ENCODE measurements at regions not wholly inside any gene's neighbourhood (a gene's known extent, or its start where the extent isn't known, plus 50 kb on each side); places are given as distances from the start of the nearest gene placed in this dataset.

- DNase-seq: no peak
These were observed 691.8 kb downstream of the TSN start for GRCh38 chr2:122447237-122447636.

GRCh38 chr2:122451040-122451439 lies 695.6 kb downstream of the TSN start:
- no peak for DNase-seq

- DNase-seq: no peak
These were observed 696.2 kb downstream of the TSN start for GRCh38 chr2:122451697-122452096.

- no peak for DNase-seq
These were observed 713.7 kb downstream of the TSN start for GRCh38 chr2:122469147-122469546.

GRCh38 chr2:122471753-122472152 lies 716.3 kb downstream of the TSN start:
- DNase-seq: no peak

GRCh38 chr2:122478117-122478516 lies 722.7 kb downstream of the TSN start:
- DNase-seq: no peak

- DNase-seq: no peak
These were observed 723.3 kb downstream of the TSN start for GRCh38 chr2:122478771-122479170.

- DNase-seq: no peak
These were observed 725.2 kb downstream of the TSN start for GRCh38 chr2:122480501-122481243.

- DNase-seq: no peak
These were observed 725.8 kb downstream of the TSN start for GRCh38 chr2:122481244-122481622.

GRCh38 chr2:122481717-122482116 lies 726.3 kb downstream of the TSN start:
- no peak for DNase-seq

- DNase-seq: no peak
These were observed 730.6 kb downstream of the TSN start for GRCh38 chr2:122486086-122486485.

- no peak for DNase-seq
These were observed 731.4 kb downstream of the TSN start for GRCh38 chr2:122486705-122487415.

- DNase-seq: no peak
These were observed 735.6 kb downstream of the TSN start for GRCh38 chr2:122491011-122491410.

GRCh38 chr2:122500316-122501105 lies 745.1 kb downstream of the TSN start:
- DNase-seq: no peak

GRCh38 chr2:122506620-122507019 lies 751.2 kb downstream of the TSN start:
- DNase-seq: no peak

- DNase-seq: no peak
These were observed 751.8 kb downstream of the TSN start for GRCh38 chr2:122507261-122507660.

- DNase-seq: no peak
These were observed 756.6 kb downstream of the TSN start for GRCh38 chr2:122512091-122512490.

GRCh38 chr2:122514451-122514996 lies 759.1 kb downstream of the TSN start:
- DNase-seq: no peak

- DNase-seq: no peak
These were observed 760.4 kb downstream of the TSN start for GRCh38 chr2:122515731-122516290.

- no peak for DNase-seq
These were observed 761.3 kb downstream of the TSN start for GRCh38 chr2:122516775-122517174.

GRCh38 chr2:122519366-122519765 lies 763.9 kb downstream of the TSN start:
- no peak for DNase-seq

- no peak for DNase-seq
These were observed 764.6 kb downstream of the TSN start for GRCh38 chr2:122519821-122520611.

Measured in stimulated activated CD4-positive, alpha-beta T cell treated with anti-CD3 and anti-CD28 coated beads, Interleukin-4, amount 100 ng/mL, for 24 hours (primary cell).